Suppressor macrophage treated with lipopolysaccharide for 4 hours (primary cell): ENCODE measurements at regions not wholly inside any gene's neighbourhood (a gene's known extent, or its start where the extent isn't known, plus 50 kb on each side); places are given as distances from the start of the nearest gene placed in this dataset.

ENCODE experiments used
- DNase-seq: peaks from one replicate; pipeline ENCODE4 v3.0.0-alpha.2; 2020

DNA sequence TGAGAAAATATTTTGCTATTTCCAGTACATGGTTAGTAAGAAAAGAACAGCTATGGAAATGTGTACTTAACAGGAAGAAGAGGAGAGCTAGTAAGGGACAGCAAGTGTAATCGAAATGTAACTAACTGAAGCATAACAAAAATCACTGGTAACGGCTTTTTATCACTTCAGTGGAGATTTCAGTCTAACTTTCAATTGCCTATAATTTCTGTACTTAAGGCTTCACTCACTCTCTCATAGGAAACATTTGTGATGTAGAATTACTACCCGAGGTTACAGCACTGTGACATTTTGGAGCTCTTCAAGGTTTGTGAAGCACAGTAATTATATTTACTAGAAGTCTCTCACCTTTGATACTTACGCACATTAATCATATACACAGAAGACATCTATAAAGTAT is 1119.1 kb downstream of the AMY1C start:
- no peak for DNase-seq

DNA sequence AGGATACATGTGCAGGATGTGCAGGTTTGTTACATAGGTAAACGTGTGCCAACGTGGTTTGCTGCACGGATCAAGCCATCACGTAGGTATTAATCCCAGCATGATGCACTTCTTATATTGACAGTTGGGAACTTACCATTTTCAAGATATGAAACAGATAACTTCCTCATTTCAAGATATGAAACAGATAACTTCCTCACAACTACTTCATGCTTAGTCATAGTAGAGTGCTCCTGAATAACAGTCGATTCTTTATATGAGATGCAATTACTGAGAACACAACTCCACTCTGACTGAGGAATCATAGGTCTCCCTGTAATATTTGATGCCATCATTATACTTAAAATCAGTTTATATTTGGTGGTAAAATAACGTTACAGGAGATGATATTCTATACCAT is 1124.3 kb downstream of the AMY1C start:
- DNase-seq = no peak

DNA sequence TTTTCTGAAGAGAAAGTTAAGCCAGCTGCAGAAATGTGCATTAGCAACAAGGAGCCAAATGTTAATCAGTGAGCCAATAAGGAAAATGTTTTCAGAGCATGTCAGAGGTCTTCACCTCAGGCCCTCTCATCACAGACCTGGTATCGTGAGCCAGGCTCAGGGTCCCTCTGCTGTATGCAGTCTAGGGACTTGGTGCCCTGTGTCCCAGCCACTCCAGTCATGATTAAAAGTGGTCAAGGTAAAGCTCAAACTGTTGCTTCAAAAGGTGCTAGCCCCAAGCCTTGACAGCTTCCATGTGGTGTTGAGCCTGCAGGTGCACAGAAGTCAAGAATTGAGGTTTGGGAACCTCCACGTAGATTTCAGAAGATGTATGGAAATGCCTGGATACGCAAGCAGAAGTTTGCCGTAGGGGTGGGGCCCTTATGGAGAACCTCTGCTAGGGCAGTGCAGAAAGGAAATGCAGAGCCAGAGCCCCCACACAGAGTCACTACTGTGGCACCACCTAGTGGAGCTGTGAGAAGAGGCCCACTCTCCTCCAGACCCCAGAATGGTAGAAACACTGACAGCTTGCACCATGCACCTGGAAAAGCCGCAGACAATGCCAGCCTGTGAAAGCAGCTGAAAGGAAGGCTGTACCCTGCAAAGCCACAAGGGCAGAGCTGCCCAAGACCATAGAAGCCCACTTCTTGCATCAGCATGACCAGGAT is 1128.7 kb downstream of the AMY1C start:
- no peak for DNase-seq

DNA sequence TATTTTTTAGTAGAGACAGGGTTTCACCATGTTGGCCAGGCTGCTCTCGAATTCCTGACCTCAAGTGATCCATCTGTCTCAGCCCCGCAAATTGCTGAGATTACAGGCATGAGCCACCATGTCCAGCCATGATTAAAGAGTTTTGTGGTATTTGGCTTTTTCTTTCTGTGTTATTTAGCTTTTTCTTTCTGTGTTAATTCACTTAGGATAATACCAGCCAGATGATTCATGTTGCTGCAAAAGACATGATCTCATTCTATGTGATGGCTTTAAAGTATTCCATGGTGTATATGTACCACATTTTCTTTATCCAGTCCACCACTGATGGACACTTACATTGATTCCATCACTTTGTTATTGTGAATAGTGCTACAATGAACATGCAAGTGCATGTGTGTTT is 1135.2 kb downstream of the AMY1C start:
- DNase-seq = no peak

DNA sequence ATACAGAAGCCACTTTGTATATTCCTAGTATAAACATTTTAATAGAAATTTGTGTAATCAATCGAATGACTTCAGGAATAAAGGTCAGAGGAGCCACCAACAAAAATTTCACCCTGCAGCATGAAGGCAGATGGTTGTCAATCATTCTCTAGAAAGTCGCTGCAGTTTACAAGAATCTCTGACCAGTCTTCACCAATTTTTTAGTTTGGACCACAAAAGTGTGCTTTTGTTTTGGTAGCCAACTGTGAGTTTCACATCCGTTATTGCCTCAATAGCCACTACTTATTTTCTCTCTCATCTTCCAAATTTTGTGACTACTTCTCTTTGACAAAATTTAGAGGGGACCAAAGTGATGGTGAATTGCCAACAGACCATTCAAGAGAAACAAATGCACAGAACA is 1155.6 kb downstream of the AMY1C start:
- no peak for DNase-seq

DNA sequence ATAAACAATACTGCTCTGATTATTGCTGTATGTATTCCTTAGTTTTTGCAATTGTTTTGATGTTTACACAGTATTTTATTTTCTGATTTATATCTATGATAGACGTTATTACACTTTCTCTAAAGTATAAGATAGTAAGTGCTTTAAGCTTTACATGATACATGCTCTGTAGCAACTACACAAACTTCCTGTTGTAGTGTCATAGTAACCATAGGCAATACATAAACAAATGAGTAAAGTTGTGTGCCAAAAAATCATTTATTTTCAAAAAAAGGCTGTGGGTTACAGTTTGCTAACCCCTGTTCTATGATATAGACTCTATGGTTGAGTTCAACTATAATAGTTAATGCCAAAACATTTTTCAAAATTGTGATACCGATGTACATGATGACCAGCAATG is 1156.4 kb downstream of the AMY1C start:
- DNase-seq = no peak

DNA sequence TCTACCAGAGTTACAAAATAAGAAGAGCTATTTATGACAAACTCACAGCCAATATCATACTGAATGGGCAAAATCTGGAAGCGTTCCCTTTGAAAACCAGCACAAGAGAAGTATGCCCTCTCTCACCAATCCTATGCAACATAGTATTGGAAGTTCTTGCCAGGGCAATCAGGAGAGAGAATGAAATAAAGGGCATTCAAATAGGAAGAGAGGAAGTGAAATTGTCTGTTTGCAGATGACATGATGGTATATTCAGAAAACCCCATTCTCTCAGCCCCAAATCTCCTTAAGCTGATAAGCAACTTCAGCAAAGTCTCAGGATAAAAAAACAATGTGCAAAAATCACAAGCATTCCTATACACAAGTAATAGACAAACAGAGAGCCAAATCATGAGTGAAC is 1169.5 kb downstream of the AMY1C start:
- no peak for DNase-seq

DNA sequence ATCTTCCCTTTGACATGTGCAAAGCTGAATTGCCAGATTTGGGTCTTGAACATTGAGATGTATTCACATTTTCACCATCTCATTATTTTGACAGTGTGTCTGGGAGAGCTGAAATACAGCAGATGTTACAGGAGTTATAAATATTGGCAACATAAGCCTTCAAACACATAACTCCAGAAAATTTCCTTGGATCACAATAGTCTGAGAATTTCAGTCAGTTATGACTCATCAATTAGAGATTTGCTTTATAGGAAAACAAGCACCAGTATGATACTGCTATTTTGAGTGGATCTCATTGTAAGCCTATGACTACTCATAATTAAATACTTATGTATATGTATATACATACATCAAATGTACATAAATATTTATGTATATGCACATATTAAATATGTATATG is 1171.8 kb downstream of the AMY1C start:
- no peak for DNase-seq

DNA sequence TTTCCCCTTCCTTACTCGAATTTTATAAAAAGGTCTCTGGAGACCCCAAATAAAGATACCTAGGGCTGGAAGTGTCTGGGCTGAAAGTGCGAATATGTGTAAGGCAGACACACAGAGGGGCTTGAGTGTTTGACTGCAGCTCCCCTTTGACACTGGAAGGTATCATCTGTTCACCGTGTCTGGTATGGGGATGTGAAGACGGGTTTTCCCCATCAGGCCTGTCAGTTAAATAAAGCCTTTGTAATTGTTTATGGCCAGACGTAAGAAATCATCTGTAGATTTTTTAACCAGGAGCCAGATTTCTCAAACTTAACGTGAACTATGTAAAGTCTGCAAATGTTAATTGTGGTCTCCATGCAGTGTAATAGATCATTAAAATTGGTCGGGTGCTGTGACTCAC is 1173.4 kb downstream of the AMY1C start:
- no peak for DNase-seq

DNA sequence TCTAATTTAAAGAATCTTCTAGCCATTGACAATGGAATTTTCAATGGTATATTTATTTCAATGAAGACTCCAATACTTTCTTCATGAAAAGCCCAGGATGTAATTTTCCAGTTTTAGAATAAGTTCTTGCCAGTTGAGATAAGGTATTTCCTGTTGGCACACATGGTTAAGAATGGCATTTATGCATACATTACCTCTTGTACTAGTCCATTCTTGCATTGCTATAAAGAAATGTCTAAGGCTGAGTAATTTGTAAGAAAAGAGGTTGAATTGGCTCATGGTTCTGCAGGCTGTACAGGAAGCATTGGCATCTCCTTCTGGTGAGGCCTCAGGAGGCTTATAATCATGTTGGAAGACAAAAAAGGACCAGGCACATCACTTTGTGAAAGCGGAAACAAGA is 1179.6 kb downstream of the AMY1C start:
- no peak for DNase-seq

DNA sequence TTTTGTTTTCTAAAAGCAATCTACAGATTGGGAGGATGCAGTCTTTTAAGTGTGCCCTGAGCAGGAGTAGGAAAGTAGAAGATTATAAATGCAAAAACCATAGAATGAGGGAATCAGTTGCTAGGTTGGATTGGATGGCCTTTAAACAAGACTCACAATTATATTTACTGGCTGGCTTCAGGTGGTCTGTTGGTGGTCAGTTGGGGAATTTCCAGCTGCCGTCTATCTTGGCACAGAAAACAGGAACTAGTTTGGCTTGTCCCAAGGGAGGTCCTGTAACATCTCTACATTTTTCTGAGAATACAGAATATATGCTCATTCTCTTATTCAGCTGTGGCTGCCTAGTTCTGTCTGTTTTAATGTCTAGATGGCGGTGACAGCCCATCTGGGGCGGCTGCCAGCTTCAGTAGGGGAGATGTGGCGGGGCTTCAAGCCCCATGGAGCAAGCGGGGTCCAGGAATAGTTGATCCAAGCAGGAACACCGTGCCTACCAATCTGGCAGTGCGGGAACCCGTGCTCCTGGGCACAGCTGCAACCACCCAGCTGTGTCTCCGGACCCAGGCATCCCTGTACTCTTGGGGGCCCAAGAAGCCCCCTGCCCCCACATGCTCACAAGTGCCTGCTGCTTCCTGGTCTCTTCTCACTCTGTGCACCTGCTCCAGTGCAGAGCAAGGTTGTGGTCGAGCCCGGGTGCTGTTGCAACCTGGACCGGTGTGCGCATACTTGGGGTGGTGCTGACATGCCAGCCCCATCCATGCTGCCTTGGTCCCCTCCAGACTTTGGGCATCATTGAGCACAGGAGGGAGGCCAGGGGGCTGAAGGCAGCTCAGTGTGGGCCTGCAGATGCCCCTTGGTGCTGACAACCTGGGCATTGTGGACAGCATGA is 1182.6 kb downstream of the AMY1C start:
- DNase-seq = no peak

DNA sequence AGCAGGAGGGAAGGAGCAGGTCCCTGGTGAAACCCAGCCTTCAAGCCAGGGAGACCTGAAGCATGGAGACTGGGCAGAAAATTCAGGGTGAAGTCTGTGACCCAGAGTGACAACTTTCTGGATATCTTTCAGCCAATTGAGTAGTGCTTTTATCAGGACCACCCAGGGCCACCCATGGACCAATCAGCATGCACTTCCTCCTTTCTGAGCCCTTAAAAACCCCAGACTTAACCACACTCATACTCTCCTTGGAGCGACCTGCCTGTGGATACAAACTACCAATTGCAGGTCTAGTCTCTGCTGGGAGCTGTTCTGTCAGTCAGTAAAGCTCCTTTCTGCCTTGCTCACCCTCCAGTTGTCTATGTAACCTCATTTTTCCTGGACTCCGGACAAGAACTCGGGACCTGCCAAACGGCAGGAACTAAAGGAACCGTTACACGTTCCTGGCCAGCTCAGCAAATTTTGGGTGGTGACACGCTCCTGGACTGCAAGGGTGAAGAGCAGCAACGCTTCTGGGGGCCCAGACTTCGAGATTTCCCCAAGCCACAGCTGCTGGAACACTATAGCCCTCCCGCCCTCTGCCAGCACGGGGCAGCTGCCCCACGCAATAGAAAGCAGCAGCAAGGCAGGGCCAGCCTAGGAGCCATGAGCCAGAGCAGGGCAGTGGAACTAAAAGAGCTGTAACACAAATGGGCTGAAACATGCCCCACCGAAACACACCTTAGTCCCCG is 1183.4 kb downstream of the AMY1C start:
- DNase-seq = no peak

DNA sequence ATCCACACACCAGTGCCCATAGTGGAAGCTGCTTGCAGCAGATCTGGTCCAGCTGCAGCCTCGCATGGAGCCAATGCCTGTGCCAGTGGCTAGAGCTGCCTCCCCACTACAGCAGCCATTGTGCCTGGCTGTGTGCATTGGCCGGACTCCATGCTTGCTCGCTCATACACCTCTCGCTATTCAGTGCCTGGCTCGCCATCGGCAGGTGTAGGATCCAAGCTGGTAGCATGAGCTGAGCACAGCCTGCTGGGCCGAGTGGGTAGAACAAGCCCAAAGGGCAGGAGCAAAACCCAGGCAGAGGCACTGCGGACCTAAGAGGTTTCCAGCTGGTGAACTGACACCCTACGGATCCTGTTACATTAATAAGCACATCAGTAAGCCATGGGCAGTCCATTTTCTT is 1184.1 kb downstream of the AMY1C start:
- no peak for DNase-seq

DNA sequence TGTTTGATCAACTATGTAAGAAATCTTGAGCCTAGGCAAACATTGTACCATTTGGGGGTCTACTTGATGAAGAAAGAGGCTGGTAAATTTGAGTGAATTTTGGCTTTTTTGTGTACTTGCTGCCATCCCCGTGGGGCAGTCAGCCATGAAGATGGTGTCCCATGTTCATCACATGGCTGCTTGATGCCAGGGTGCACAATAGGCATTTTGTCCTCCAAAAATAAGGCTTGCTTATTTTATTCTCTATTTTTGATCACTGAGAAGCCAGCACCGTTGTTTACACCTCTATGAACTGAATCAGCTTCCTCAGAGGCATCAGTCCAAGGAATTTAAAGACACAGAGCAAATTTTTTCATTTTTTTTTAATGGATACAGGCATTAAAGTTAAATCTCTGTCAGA is 1195.7 kb downstream of the AMY1C start:
- DNase-seq = no peak

DNA sequence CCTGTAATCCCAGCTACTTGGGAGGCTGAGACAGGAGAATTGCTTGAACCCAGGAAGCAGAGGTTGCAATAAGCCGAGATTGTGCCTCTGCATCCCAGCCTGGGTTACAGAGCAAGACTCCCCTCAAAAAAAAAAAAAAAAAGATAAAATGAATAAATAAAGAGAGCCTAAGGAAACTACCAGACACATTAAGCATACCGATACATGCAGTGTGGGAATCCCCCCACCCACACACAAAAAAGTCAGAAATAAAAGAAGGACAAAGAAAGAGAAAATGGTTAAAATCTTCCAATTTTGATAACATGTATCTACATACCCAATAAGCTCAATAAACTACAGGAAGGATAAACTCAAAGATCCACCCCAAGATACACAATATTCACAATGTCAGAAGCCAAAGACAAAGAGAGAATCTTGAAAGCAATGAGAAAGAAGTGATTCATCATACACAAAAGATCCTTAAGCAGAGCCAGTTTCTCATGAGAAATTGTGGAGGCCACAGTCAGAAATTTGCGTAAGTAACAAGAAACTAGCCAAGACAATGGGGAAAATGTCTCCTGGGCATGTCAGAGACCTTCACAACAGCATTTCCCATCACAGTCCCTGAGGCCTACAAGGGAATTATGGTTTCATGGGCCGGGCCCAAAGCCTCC is 1197.0 kb downstream of the AMY1C start:
- no peak for DNase-seq

DNA sequence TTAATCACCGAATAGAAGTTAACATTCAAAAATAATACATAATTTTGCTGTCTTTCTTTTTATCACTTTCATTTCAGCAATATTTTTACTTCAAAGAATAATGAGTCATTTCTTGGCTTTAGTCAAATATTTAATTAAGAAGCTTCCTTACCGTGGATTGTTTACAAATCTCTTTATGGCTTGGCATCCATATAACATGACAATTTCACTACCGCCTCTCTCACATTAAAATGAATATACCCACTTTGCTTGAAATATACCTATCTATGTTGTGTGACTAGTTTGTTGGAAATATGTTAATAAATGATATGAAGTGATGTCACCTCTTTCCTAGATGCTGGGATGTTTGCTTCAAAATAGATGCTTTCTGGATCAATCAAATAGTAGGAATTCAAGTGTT is 1203.9 kb downstream of the AMY1C start:
- no peak for DNase-seq

DNA sequence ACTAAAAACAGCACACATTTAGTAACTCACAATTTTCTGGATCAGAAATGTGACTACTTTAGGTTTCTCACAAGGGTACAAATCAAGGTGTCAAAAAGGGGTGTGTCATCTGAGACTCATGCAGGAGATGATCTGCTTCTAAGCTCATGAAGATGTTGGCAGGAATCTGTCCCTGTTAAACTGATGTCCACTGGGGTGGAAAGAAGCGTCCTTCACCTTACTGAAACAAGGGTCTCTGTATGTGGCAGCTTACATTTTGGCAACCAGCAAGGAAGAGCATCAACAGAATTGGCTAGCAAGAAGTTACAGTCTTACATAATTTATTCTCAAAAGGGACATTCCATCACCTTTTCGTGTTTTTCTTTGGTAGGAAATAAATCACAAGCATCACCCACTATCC is 1223.8 kb downstream of the AMY1C start:
- DNase-seq = no peak

DNA sequence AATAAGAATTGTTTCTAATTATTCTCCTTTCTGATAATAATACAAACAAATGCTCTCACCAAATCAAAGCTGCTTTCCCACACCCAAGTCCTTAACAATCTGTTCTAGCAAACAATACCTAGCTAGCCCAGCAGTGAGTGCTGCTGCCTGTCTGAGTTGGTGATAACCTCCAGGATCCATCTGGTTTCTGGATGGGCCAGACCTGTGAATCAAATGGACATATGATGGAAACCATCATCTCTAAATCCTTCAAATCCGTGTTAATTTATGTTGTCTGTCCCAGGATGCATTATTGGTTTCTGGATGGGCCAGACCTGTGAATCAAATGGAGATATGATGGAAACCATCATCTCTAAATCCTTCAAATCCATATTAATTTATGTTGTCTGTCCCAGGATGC is 1230.0 kb downstream of the AMY1C start:
- DNase-seq = no peak

DNA sequence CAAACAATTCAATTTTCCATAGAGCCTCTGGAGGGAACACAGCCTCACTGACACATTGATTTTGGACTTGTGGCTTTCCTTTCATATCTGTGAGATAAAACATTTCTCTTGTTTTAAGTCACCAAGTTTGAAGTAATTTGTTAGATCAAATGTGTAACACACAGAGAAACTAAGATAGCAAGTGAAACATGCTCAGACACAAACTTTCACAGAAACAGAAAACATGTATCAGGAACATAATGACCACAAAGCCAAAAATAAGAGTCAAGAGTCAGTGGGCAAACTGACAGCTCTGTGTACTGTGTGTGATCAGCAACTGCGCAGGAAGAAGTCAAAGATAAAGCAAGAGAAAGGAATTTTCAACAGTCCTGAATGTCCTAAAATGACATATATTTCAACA is 1237.5 kb downstream of the AMY1C start:
- no peak for DNase-seq

DNA sequence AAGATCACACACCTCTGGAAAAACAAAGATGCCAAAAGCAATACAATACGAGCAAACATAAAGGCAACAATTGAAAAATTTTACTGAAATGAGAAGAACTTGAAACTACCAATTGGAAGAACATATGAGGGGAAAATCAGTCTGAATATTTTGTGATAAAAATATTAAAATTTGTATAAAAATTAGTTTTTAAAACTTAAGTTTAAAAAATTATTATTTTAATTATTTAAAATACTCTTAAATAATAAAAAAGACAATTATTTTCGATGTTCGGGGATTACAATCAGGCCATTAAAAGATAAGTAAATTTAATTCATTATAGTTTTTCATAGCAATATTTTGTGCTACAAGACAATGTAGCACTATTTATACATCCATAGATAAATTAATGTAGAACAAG is 1239.3 kb downstream of the AMY1C start:
- no peak for DNase-seq

DNA sequence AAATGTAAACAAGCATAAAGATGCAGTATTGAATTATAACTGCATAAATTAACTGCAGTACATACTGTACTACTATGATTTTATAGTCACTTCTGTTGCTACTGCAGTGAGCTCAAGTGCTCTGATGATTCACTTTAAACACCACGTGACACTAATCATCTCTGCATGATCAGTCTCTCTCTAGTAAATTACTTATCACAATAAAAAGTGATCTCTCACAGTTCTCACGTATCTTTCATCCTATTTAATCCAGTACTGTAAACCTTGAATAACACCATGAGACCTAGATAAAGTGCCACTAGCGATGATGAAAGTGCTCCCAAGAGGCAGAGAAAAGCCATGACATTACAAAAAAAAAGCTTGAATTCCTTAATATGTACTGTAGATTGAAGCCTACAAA is 1242.0 kb downstream of the AMY1C start:
- DNase-seq = no peak

DNA sequence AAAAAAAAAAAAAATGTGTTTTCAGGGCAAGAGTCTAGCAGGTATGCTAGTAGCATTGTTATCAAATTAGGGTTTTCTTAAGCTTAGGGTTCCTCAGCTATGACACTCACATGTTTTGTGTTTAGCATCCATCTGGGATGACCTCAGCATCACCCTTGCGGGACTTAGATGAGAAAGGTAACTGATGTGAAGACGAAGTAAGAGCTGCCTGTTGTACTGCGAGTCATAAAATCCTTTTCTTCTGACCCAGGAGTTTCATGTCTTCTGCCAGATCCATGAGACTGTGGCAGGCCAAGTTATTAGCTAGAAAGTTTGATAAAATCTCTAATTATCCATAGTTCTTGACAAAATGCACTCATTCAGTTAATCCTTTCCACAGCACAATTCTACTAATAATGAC is 1251.1 kb downstream of the AMY1C start:
- no peak for DNase-seq

DNA sequence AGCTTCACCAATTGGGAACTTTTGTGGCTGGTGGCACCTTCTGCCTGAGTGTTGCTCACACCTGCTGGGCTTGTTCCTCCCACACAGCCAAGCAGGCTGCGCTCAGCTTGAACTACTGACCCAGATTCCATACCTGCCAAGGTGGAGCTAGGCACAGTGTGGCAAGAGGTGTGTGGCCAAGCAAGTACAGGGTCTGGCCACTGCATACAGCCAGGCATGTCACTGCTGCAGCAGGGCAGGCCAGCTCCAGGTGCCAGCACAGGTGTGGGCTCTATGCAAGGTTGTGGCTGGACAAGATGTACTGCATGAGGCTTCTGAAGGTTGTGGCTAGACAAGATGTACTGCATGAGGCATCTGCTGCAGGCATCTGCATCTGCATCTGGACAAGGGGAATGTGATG is 1254.8 kb downstream of the AMY1C start:
- DNase-seq = no peak
